ENCODE measurements at regions not wholly inside any gene's neighbourhood (a gene's known extent, or its start where the extent isn't known, plus 50 kb on each side); places are given as distances from the start of the nearest gene placed in this dataset.

DNA sequence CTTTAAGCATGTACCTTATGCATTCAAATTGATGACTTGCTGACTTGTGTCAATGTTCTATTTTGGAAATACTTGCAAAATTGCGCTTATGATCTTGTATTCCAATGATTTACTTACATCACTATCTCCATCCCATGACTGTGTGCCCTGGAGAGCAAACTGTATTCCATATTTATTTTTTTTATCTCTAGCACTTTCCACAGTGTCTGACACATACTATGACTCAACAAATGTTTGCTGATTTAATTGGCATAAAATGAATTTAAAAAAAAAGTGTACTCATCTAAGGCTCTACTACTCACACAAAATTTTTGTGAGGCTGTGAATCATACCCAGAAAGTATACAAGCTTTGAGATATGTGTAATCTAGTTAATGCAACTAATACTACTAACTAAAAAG, 1066.8 kb upstream of the ADGRL3 start:
- no peak overlapping the region for H3K4me3 ChIP-seq
- H3K9me3 ChIP-seq: no peaks in the 10 kb centered on the region
- intact Hi-C loops (cut with DNase I; ENCODE audit: low total_unique reads): no loop called here
- no peak overlapping the region for H3K27ac ChIP-seq
- no peaks in the 10 kb centered on the region for H3K36me3 ChIP-seq (ENCODE audit: low read depth, missing control alignments)
- no peak for TF ChIP-seq POLR2A (IDR thresholded peaks at IDR 0.05)
- TF ChIP-seq, protein P1, sequence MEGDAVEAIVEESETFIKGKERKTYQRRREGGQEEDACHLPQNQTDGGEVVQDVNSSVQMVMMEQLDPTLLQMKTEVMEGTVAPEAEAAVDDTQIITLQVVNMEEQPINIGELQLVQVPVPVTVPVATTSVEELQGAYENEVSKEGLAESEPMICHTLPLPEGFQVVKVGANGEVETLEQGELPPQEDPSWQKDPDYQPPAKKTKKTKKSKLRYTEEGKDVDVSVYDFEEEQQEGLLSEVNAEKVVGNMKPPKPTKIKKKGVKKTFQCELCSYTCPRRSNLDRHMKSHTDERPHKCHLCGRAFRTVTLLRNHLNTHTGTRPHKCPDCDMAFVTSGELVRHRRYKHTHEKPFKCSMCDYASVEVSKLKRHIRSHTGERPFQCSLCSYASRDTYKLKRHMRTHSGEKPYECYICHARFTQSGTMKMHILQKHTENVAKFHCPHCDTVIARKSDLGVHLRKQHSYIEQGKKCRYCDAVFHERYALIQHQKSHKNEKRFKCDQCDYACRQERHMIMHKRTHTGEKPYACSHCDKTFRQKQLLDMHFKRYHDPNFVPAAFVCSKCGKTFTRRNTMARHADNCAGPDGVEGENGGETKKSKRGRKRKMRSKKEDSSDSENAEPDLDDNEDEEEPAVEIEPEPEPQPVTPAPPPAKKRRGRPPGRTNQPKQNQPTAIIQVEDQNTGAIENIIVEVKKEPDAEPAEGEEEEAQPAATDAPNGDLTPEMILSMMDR (IDR thresholded peaks at IDR 0.05): no peak
- H3K27me3 ChIP-seq: no peaks in the 10 kb centered on the region
- no peak for DNase-seq
- no peaks in the 10 kb centered on the region for H3K4me1 ChIP-seq
- WGBS, 2 donors: 88% methylated on average over 1 of the region's 1 CpG

- no peak for DNase-seq
- no peaks in the 10 kb centered on the region for H3K4me1 ChIP-seq
- H3K4me3 ChIP-seq: no peak overlapping the region
- no peaks in the 10 kb centered on the region for H3K9me3 ChIP-seq
- WGBS, 2 donors: 87 to 88% methylated on average over 7 of the region's 7 CpGs
- H3K36me3 ChIP-seq (ENCODE audit: low read depth, missing control alignments): no peaks in the 10 kb centered on the region
- H3K27me3 ChIP-seq: no peaks in the 10 kb centered on the region
- no peak for TF ChIP-seq POLR2A (IDR thresholded peaks at IDR 0.05)
- TF ChIP-seq, protein P1 (IDR thresholded peaks at IDR 0.05): no peak
- no peak overlapping the region for H3K27ac ChIP-seq
- intact Hi-C loops (cut with DNase I; ENCODE audit: low total_unique reads): no loop called here
Measured at GRCh38 chr4:60134099-60134498, 1066.0 kb upstream of the ADGRL3 start.

GRCh38 chr4:60155088-60155487, 1045.0 kb upstream of the ADGRL3 start:
- H3K27ac ChIP-seq: no peak overlapping the region
- no peak for DNase-seq
- TF ChIP-seq, protein P1 (IDR thresholded peaks at IDR 0.05): no peak
- TF ChIP-seq POLR2A (IDR thresholded peaks at IDR 0.05): no peak
- intact Hi-C loops (cut with DNase I; ENCODE audit: low total_unique reads): no loop called here
- H3K36me3 ChIP-seq (ENCODE audit: low read depth, missing control alignments): no peaks in the 10 kb centered on the region
- WGBS, 2 donors: 92 to 96% methylated on average over 5 of the region's 5 CpGs
- H3K9me3 ChIP-seq: no peaks in the 10 kb centered on the region
- no peaks in the 10 kb centered on the region for H3K4me1 ChIP-seq
- H3K4me3 ChIP-seq: no peak overlapping the region
- H3K27me3 ChIP-seq: no peaks in the 10 kb centered on the region

- Histone ChIP-seq H3K9me3 (no peaks in the 10 kb centered on the region), H3K27me3 (no peaks in the 10 kb centered on the region), H3K27ac (no peak overlapping the region), H3K36me3 (ENCODE audit: low read depth, missing control alignments) (no peaks in the 10 kb centered on the region), H3K4me3 (no peak overlapping the region), H3K4me1 (no peaks in the 10 kb centered on the region)
- intact Hi-C loops (cut with DNase I; ENCODE audit: low total_unique reads): no loop called here
- no peak for DNase-seq
- TF ChIP-seq, protein P1 (IDR thresholded peaks at IDR 0.05): no peak
- no peak for TF ChIP-seq POLR2A (IDR thresholded peaks at IDR 0.05)
Measured at GRCh38 chr4:60173103-60173502, 1027.0 kb upstream of the ADGRL3 start.

- no peaks in the 10 kb centered on the region for H3K4me1 ChIP-seq
- TF ChIP-seq, protein P1 (IDR thresholded peaks at IDR 0.05): no peak
- no peak for TF ChIP-seq POLR2A (IDR thresholded peaks at IDR 0.05)
- no peak overlapping the region for H3K27ac ChIP-seq
- no peak for DNase-seq
- intact Hi-C loops (cut with DNase I; ENCODE audit: low total_unique reads): no loop called here
- 95 to 98% methylated on average over 4 to 5 of the region's 5 CpGs for WGBS, 2 donors
- no peaks in the 10 kb centered on the region for H3K9me3 ChIP-seq
- H3K4me3 ChIP-seq: no peak overlapping the region
- no peaks in the 10 kb centered on the region for H3K36me3 ChIP-seq (ENCODE audit: low read depth, missing control alignments)
- no peaks in the 10 kb centered on the region for H3K27me3 ChIP-seq
Measured at GRCh38 chr4:60173718-60174117, 1026.4 kb upstream of the ADGRL3 start.

Data from testis (tissue), 2 donors.